ENCODE measurements at regions not wholly inside any gene's neighbourhood (a gene's known extent, or its start where the extent isn't known, plus 50 kb on each side); places are given as distances from the start of the nearest gene placed in this dataset.

DNA sequence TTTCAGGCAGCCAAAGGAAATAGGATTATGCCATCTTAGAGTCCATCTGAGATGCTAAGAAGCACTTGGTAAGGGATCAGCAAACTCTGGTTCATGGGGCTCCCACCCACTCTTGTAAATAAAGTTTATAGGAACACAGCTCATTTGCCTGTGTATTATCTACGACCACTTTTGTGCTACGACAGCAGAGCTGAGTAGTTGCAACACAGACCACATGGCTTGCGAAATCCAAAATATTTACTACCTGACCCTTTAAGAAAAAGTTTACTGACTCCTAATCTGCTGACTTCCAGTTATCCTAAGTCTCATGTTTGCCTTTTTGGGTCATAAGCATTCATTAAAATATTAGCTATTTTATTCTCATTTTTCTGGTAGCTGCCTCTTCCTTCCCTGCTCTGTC, 859.0 kb downstream of the QKI start:
- Histone ChIP-seq H3K4me2 (no peak overlapping the region), H4K20me1 (no peaks in the 10 kb centered on the region), H3K9me3 (replicated peaks in 1 of 11) (peaks cover 0 to 10% (median 0%) of the 10 kb centered on the region in 11 experiments; a peak in 7 of 22 replicates), H3K36me3 (no peaks in the 10 kb centered on the region), H3K4me3 (no peak overlapping the region), H3K27ac (no peak overlapping the region), H3K4me1 (peaks cover 0 to 5% (median 0%) of the 10 kb centered on the region in 10 experiments; a peak in 1 of 20 replicates), H3K9ac (no peak overlapping the region), H3K27me3 (no peaks in the 10 kb centered on the region)
- TF ChIP-seq Cebpa-rat (IDR thresholded peaks at IDR 0.05) = peak in 1 of 11 experiments; percentile 23; a peak in 2 of 22 replicates

DNA sequence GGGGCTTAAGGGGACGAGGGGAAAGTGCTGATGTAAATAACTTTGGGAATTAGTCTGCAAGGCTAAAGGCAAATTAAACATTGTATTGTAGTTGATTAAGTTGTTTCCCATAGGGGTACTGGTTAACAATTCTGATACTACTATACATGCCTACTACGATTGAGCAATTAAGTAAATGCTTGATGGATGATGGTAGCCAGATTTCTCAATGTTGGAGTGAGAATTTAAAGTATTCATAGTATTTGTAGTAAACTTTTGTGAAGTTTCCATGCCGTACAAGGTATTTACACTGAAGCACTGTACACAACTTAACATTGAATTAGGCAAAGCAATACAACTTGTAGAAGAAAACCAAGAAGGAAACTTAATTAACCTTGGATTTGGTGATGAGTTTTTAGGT, 852.3 kb downstream of the QKI start:
- no peaks in the 10 kb centered on the region for H3K4me1 ChIP-seq
- no peak for TF ChIP-seq Cebpa-rat (IDR thresholded peaks at IDR 0.05)
- H3K36me3 ChIP-seq = no peaks in the 10 kb centered on the region
- no peak overlapping the region for H3K4me2 ChIP-seq
- no peaks in the 10 kb centered on the region for H4K20me1 ChIP-seq
- H3K27me3 ChIP-seq = no peaks in the 10 kb centered on the region
- no peaks in the 10 kb centered on the region for H3K9me3 ChIP-seq (replicated peaks in 1 of 11)
- no peak overlapping the region for H3K9ac ChIP-seq
- no peak overlapping the region for H3K27ac ChIP-seq
- no peak overlapping the region for H3K4me3 ChIP-seq

- H3K36me3 ChIP-seq = no peaks in the 10 kb centered on the region
- no peak overlapping the region for H3K4me3 ChIP-seq
- TF ChIP-seq Cebpa-rat (IDR thresholded peaks at IDR 0.05) = no peak
- no peak overlapping the region for H3K9ac ChIP-seq
- no peaks in the 10 kb centered on the region for H3K9me3 ChIP-seq (replicated peaks in 1 of 11)
- H3K4me1 ChIP-seq = no peaks in the 10 kb centered on the region
- no peaks in the 10 kb centered on the region for H4K20me1 ChIP-seq
- H3K4me2 ChIP-seq = no peak overlapping the region
- no peaks in the 10 kb centered on the region for H3K27me3 ChIP-seq
- no peak overlapping the region for H3K27ac ChIP-seq
These were observed 847.8 kb downstream of the QKI start for GRCh38 chr6:164262348-164262747.

DNA sequence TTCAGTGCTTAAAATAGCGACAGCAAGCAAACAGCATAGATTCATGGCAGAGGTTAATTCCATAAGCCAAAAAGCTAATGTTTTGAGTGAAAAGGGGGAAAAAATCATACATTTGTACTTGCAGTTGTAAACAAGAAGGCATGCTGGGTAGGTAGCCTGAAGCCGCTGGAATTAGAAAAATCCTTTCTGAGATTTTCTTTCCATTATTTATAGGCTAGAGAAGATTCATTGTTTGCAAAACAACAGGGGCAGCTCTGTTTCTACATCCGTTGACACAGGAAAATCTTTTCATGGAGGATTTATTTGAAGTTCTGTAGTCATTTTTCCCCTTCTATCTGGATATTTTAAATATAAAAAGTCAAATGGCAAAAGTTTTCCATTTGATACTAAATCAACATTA, 843.9 kb downstream of the QKI start:
- Histone ChIP-seq H3K36me3 (no peaks in the 10 kb centered on the region), H3K27me3 (no peaks in the 10 kb centered on the region), H3K9me3 (replicated peaks in 1 of 11) (no peaks in the 10 kb centered on the region), H3K27ac (no peak overlapping the region), H3K4me2 (no peak overlapping the region), H4K20me1 (no peaks in the 10 kb centered on the region), H3K9ac (no peak overlapping the region), H3K4me3 (no peak overlapping the region), H3K4me1 (peaks cover 0 to 1% (median 0%) of the 10 kb centered on the region in 10 experiments; a peak in 3 of 20 replicates)
- no peak for TF ChIP-seq Cebpa-rat (IDR thresholded peaks at IDR 0.05)

DNA sequence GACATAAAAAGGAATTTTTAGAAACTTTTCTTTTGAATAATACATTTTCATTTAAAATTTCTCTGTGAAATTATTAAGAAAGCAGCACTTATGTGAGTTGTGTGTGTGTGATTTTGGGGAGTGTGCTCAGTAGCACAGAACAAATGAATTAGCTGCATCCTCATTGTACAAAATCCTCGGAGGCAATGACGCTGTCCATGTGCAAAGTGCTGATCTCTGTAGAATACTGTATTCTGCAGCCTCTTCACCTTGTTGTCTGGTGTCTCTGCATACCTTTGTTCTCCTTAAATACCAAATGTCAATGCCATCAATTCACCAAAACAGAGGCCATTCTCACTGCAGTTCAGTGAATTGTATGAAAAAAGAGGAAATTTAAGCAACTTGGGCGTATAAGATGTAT, 838.4 kb downstream of the QKI start:
- Histone ChIP-seq H3K4me2 (peak overlapping the region in 2 of 11 experiments; percentile 72 to 78; a peak in 3 of 22 replicates), H3K4me3 (no peak overlapping the region), H3K9me3 (replicated peaks in 1 of 11) (no peaks in the 10 kb centered on the region), H3K9ac (no peak overlapping the region), H3K27ac (no peak overlapping the region), H3K36me3 (no peaks in the 10 kb centered on the region), H3K4me1 (peaks cover 0 to 20% (median 0%) of the 10 kb centered on the region in 10 experiments; a peak in 8 of 20 replicates), H4K20me1 (no peaks in the 10 kb centered on the region), H3K27me3 (no peaks in the 10 kb centered on the region)
- TF ChIP-seq Cebpa-rat (IDR thresholded peaks at IDR 0.05) = no peak

- H3K27ac ChIP-seq = no peak overlapping the region
- H3K27me3 ChIP-seq = no peaks in the 10 kb centered on the region
- H3K9me3 ChIP-seq (replicated peaks in 1 of 11) = no peaks in the 10 kb centered on the region
- peak overlapping the region in 5 of 11 experiments; percentile 11 to 78 (median 44); a peak in 8 of 22 replicates for H3K4me2 ChIP-seq
- no peak for TF ChIP-seq Cebpa-rat (IDR thresholded peaks at IDR 0.05)
- H3K4me3 ChIP-seq = no peak overlapping the region
- H3K4me1 ChIP-seq = peaks cover 0 to 25% (median 0%) of the 10 kb centered on the region in 10 experiments; a peak in 8 of 20 replicates
- no peak overlapping the region for H3K9ac ChIP-seq
- no peaks in the 10 kb centered on the region for H3K36me3 ChIP-seq
- no peaks in the 10 kb centered on the region for H4K20me1 ChIP-seq
These were observed 837.8 kb downstream of the QKI start for GRCh38 chr6:164252291-164252690.

GRCh38 chr6:164247106-164247505, 832.6 kb downstream of the QKI start:
- H3K27ac ChIP-seq = no peak overlapping the region
- H3K9me3 ChIP-seq (replicated peaks in 1 of 11) = no peaks in the 10 kb centered on the region
- no peak for TF ChIP-seq Cebpa-rat (IDR thresholded peaks at IDR 0.05)
- H3K27me3 ChIP-seq = no peaks in the 10 kb centered on the region
- no peak overlapping the region for H3K9ac ChIP-seq
- no peaks in the 10 kb centered on the region for H3K36me3 ChIP-seq
- H3K4me2 ChIP-seq = 0 out of 22 replicates have a peak overlapping the region, but pooled peaks of 1 of the 11 experiments have one; percentile 5
- peaks cover 0 to 11% (median 0%) of the 10 kb centered on the region in 10 experiments; a peak in 7 of 20 replicates for H3K4me1 ChIP-seq
- H3K4me3 ChIP-seq = no peak overlapping the region
- H4K20me1 ChIP-seq = no peaks in the 10 kb centered on the region

- Histone ChIP-seq H3K4me2 (no peak overlapping the region), H3K9ac (no peak overlapping the region), H3K4me3 (no peak overlapping the region), H3K4me1 (peaks cover 0 to 6% (median 0%) of the 10 kb centered on the region in 10 experiments; a peak in 2 of 20 replicates), H3K27ac (no peak overlapping the region), H3K36me3 (no peaks in the 10 kb centered on the region), H3K27me3 (no peaks in the 10 kb centered on the region), H3K9me3 (replicated peaks in 1 of 11) (no peaks in the 10 kb centered on the region), H4K20me1 (no peaks in the 10 kb centered on the region)
- TF ChIP-seq Cebpa-rat (IDR thresholded peaks at IDR 0.05) = no peak
These were observed 831.6 kb downstream of the QKI start for GRCh38 chr6:164246082-164246481.

GRCh38 chr6:164243949-164244348, 829.4 kb downstream of the QKI start:
- Histone ChIP-seq H3K27ac (no peak overlapping the region), H4K20me1 (no peaks in the 10 kb centered on the region), H3K4me1 (peaks cover 0 to 6% (median 0%) of the 10 kb centered on the region in 10 experiments; a peak in 2 of 20 replicates), H3K9me3 (replicated peaks in 1 of 11) (no peaks in the 10 kb centered on the region), H3K4me2 (no peak overlapping the region), H3K9ac (no peak overlapping the region), H3K36me3 (no peaks in the 10 kb centered on the region), H3K27me3 (no peaks in the 10 kb centered on the region), H3K4me3 (no peak overlapping the region)
- TF ChIP-seq Cebpa-rat (IDR thresholded peaks at IDR 0.05) = no peak

- Histone ChIP-seq H3K4me1 (peaks cover 0 to 6% (median 0%) of the 10 kb centered on the region in 10 experiments; a peak in 2 of 20 replicates), H3K9me3 (replicated peaks in 1 of 11) (no peaks in the 10 kb centered on the region), H4K20me1 (no peaks in the 10 kb centered on the region), H3K27me3 (no peaks in the 10 kb centered on the region), H3K9ac (no peak overlapping the region), H3K4me2 (no peak overlapping the region), H3K27ac (no peak overlapping the region), H3K36me3 (no peaks in the 10 kb centered on the region), H3K4me3 (no peak overlapping the region)
- no peak for TF ChIP-seq Cebpa-rat (IDR thresholded peaks at IDR 0.05)
These were observed 828.6 kb downstream of the QKI start for GRCh38 chr6:164243012-164243610.

Measured in BLaER1 treated with 17β-estradiol and CSF1 and Interleukin-3, amounts not matched to agents 10 nM and 100 nM (cell line).